Esophagus squamous epithelium (tissue), 5 donors: ENCODE measurements at regions not wholly inside any gene's neighbourhood (a gene's known extent, or its start where the extent isn't known, plus 50 kb on each side); places are given as distances from the start of the nearest gene placed in this dataset.

Experiments
- DNase-seq: peaks from one replicate; lab custom pipeline; 2025; lab: John Stamatoyannopoulos, UW
- H3K27ac ChIP-seq, 4 donors: fragments of 200-600 bp; sonication (generic); one replicate each; pipeline ENCODE4 v1.5.1; 2016 to 2019; ENCODE audit warnings: mild to moderate bottlenecking in 1 of 4
- H3K27me3 ChIP-seq, 4 donors: fragments of 200-600 bp; sonication (generic); 1 replicate in 3 of 4; 2 replicates in 1 of 4; pipeline versions ENCODE4 v1.5.1 to v1.6.0; 2017 to 2021; ENCODE audit warnings: antibody characterized with exemption in 1 of 4
- H3K36me3 ChIP-seq, 3 donors: fragments of 200-600 bp; sonication (generic); one replicate each; pipeline ENCODE4 v1.5.1; 2016 to 2019
- H3K4me1 ChIP-seq, 3 donors: fragments of 200-600 bp; sonication (generic); one replicate each; pipeline ENCODE4 v1.5.1; 2017 to 2019
- H3K4me3 ChIP-seq, 4 donors: fragments of 200-600 bp; sonication (generic); 1 replicate in 3 of 4; 2 replicates in 1 of 4; pipeline ENCODE4 v1.5.1; 2016 to 2019; ENCODE audit warnings: mild to moderate bottlenecking in 2 of 4, moderate library complexity in 1 of 4
- H3K9me3 ChIP-seq, 3 donors: fragments of 200-600 bp; sonication (generic); one replicate each; pipeline ENCODE4 v1.5.1; 2016 to 2019
- CTCF ChIP-seq, 6 experiments: fragments of 450-650 bp in 4 of 6; fragments of 200-600 bp in 2 of 6; sonication (generic) in 2 of 6; IDR thresholded peaks; one replicate each; pipeline ENCODE4 v1.5.1; 2016 to 2019; ENCODE audit warnings: antibody characterized with exemption in 6 of 6, mild to moderate bottlenecking in 4 of 6, moderate library complexity in 4 of 6
- POLR2A ChIP-seq, 4 donors: fragments of 450-650 bp; IDR thresholded peaks; one replicate each; pipeline ENCODE4 v1.6.1; 2017; ENCODE audit warnings: antibody characterized with exemption in 4 of 4, mild to moderate bottlenecking in 4 of 4, moderate library complexity in 3 of 4
- WGBS, 2 donors: methylation state at CpG; one replicate each; pipeline ENCODE4 v1.1.5; 2018; 5-methylcytosine and 5-hydroxymethylcytosine counted together
- intact Hi-C: fragments of 100-400 bp; cut with DNase I; formaldehyde crosslinking; loops from one replicate; pipeline ENCODE4 v1.15.0; 2022
- donor health status: DM: yes; HTN: yes; CAD: no.

- no peaks in the 10 kb centered on the region for H3K36me3 ChIP-seq
- DNase-seq: no peak
- no peaks in the 10 kb centered on the region for H3K9me3 ChIP-seq
- TF ChIP-seq CTCF (IDR thresholded peaks at IDR 0.05) (no peak), POLR2A (IDR thresholded peaks at IDR 0.05) (no peak)
- intact Hi-C loops: no loop called here
- WGBS, 2 donors: 38 to 50% methylated on average over 1 of the region's 1 CpG
- H3K27me3 ChIP-seq: no peaks in the 10 kb centered on the region
- no peaks in the 10 kb centered on the region for H3K4me1 ChIP-seq
- H3K4me3 ChIP-seq: no peak overlapping the region
- H3K27ac ChIP-seq: no peak overlapping the region
Measured at GRCh38 chr7:34307540-34307939, 350.5 kb upstream of the NPSR1 start.

GRCh38 chr7:34308595-34308994 is 349.4 kb upstream of the NPSR1 start:
- H3K36me3 ChIP-seq: no peaks in the 10 kb centered on the region
- intact Hi-C loops: no loop called here
- no peak for DNase-seq
- H3K27ac ChIP-seq: no peak overlapping the region
- no peak overlapping the region for H3K4me3 ChIP-seq
- WGBS, 2 donors: 88 to 89% methylated on average over 8 of the region's 8 CpGs
- no peak for TF ChIP-seq POLR2A (IDR thresholded peaks at IDR 0.05)
- no peak for TF ChIP-seq CTCF (IDR thresholded peaks at IDR 0.05)
- no peaks in the 10 kb centered on the region for H3K27me3 ChIP-seq
- H3K4me1 ChIP-seq: no peaks in the 10 kb centered on the region
- H3K9me3 ChIP-seq: no peaks in the 10 kb centered on the region

- no peak overlapping the region for H3K27ac ChIP-seq
- 88 to 95% methylated on average over 6 to 11 of the region's 12 CpGs for WGBS, 2 donors
- H3K9me3 ChIP-seq: no peaks in the 10 kb centered on the region
- no peaks in the 10 kb centered on the region for H3K36me3 ChIP-seq
- intact Hi-C loops: no loop called here
- H3K4me1 ChIP-seq: no peaks in the 10 kb centered on the region
- no peak for DNase-seq
- TF ChIP-seq POLR2A (IDR thresholded peaks at IDR 0.05): no peak
- TF ChIP-seq CTCF (IDR thresholded peaks at IDR 0.05): no peak
- no peak overlapping the region for H3K4me3 ChIP-seq
- H3K27me3 ChIP-seq: no peaks in the 10 kb centered on the region
Measured at GRCh38 chr7:34309116-34309515, 348.9 kb upstream of the NPSR1 start.

- no peak for DNase-seq
- intact Hi-C loops: no loop called here
- no peaks in the 10 kb centered on the region for H3K36me3 ChIP-seq
- no peak overlapping the region for H3K4me3 ChIP-seq
- no peaks in the 10 kb centered on the region for H3K27me3 ChIP-seq
- no peaks in the 10 kb centered on the region for H3K9me3 ChIP-seq
- TF ChIP-seq POLR2A (IDR thresholded peaks at IDR 0.05) (no peak), CTCF (IDR thresholded peaks at IDR 0.05) (no peak)
- no peaks in the 10 kb centered on the region for H3K4me1 ChIP-seq
- 91 to 94% methylated on average over 12 to 17 of the region's 19 CpGs for WGBS, 2 donors
- H3K27ac ChIP-seq: no peak overlapping the region
Measured at GRCh38 chr7:34309584-34309983, 348.4 kb upstream of the NPSR1 start.

GRCh38 chr7:34311591-34311990 is 346.4 kb upstream of the NPSR1 start:
- H3K4me1 ChIP-seq: no peaks in the 10 kb centered on the region
- no peak overlapping the region for H3K4me3 ChIP-seq
- H3K36me3 ChIP-seq: no peaks in the 10 kb centered on the region
- H3K27ac ChIP-seq: no peak overlapping the region
- no peak for DNase-seq
- intact Hi-C loops: no loop called here
- 68 to 72% methylated on average over 3 of the region's 3 CpGs for WGBS, 2 donors
- no peaks in the 10 kb centered on the region for H3K27me3 ChIP-seq
- H3K9me3 ChIP-seq: no peaks in the 10 kb centered on the region
- TF ChIP-seq CTCF (IDR thresholded peaks at IDR 0.05): no peak
- TF ChIP-seq POLR2A (IDR thresholded peaks at IDR 0.05): no peak
